A549 (cell line): ENCODE measurements at regions not wholly inside any gene's neighbourhood (a gene's known extent, or its start where the extent isn't known, plus 50 kb on each side); places are given as distances from the start of the nearest gene placed in this dataset.

Experiments
- MAX ChIP-seq: IDR thresholded peaks from 2 replicates; pipeline ENCODE4 v1.6.1; 2012
- NPAS2 ChIP-seq: fragments of 250-450 bp; sonication (Bioruptor Pico); IDR thresholded peaks from 2 replicates; pipeline ENCODE4 v1.8.0; 2022; ENCODE audit warnings: mild to moderate bottlenecking, moderate library complexity, borderline replicate concordance
- PHF8 ChIP-seq: fragments of 200-600 bp; sonication (generic); IDR thresholded peaks from 2 replicates; pipeline ENCODE4 v1.6.1; 2016; ENCODE audit warnings: low read depth, mild to moderate bottlenecking, antibody characterized with exemption, moderate library complexity, borderline replicate concordance
- SMC3 ChIP-seq: fragments of >200 bp; sonication (Bioruptor Twin); formaldehyde crosslinking; IDR thresholded peaks from 3 replicates; pipeline ENCODE4 v1.6.1; 2018; ENCODE audit warnings: inconsistent platforms
- TF ChIP-seq, protein P1 (sequence below): fragments of >200 bp; sonication (Bioruptor Twin); formaldehyde crosslinking; IDR thresholded peaks from 3 replicates; pipeline ENCODE4 v1.5.1; 2016

DNA sequence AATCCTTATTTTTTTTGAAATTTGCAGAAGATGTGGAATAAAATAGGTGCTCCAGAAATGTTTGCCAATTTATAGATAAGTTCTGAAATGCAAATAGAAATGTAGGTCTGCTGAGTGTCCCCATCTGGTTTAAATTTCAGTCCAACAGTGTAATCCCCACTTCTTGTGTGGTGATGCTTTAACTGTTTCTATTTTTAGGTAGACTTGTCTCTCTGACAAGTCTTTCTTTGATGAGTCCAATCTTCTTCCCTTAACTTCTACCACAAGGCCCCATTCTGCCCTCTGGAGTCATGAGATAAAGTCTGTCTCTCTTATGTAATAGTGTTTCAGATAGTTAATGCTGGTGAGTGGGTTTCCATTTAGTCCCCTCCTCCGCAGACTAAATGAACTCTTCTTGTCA, 390.4 kb downstream of the RFC3 start:
- TF ChIP-seq, protein P1, sequence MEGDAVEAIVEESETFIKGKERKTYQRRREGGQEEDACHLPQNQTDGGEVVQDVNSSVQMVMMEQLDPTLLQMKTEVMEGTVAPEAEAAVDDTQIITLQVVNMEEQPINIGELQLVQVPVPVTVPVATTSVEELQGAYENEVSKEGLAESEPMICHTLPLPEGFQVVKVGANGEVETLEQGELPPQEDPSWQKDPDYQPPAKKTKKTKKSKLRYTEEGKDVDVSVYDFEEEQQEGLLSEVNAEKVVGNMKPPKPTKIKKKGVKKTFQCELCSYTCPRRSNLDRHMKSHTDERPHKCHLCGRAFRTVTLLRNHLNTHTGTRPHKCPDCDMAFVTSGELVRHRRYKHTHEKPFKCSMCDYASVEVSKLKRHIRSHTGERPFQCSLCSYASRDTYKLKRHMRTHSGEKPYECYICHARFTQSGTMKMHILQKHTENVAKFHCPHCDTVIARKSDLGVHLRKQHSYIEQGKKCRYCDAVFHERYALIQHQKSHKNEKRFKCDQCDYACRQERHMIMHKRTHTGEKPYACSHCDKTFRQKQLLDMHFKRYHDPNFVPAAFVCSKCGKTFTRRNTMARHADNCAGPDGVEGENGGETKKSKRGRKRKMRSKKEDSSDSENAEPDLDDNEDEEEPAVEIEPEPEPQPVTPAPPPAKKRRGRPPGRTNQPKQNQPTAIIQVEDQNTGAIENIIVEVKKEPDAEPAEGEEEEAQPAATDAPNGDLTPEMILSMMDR: no peak
- no peak for TF ChIP-seq SMC3
- TF ChIP-seq PHF8: no peak
- no peak for TF ChIP-seq MAX
- TF ChIP-seq NPAS2 (CRISPR knock-in tag): no peak
